ENCODE measurements at regions not wholly inside any gene's neighbourhood (a gene's known extent, or its start where the extent isn't known, plus 50 kb on each side); places are given as distances from the start of the nearest gene placed in this dataset.

DNA sequence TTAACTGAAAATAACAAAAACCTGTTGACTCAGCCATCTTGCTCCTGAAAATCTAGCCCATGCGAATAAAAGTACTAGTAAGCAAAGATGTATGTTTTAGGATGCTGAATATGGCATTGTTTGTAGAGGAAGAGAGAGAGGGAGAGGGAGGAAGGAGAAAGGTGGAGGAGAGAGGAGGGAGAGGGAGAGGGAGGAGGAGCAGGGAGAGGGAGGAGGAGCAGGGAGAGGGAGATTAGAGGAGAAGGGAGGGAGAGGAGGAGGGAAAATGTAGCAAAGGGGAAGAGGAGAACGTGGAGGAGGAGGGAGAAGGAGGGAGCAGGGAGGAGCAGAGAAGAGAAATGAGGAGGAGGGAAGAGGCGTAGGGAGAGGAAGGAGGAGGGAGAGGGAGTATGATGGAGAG, 324.5 kb upstream of the EEF2KMT start:
- DNase-seq (no peak), ATAC-seq (no peak)
- Mint-ChIP-seq H3K9me3 (no peaks in the 10 kb centered on the region), H3K27me3 (ENCODE audit: low read depth) (peaks cover 4% of the 10 kb centered on the region), H3K4me3 (no peak overlapping the region), H3K4me1 (ENCODE audit: low read depth) (no peaks in the 10 kb centered on the region), H3K36me3 (ENCODE audit: insufficient read depth) (no peaks in the 10 kb centered on the region)

DNA sequence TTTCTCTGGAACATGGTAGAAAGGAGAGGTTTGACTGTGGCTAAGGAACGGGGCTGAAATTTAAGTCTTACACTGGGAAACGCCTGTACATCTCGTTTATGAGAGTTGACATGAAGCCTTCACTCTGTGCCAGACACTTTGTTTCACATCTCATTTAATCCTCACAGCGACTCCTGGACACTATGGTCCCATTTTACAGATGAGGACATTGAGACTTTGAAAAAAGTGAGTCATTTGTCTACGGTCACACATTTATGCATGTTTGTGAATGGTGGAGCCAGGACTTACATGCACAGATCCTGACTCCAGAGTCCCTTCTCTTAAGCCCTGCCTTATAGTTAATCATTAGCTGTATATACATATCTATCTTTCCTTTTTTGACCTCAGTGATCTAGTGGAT, 318.4 kb upstream of the EEF2KMT start:
- Mint-ChIP-seq H3K4me1 (ENCODE audit: low read depth) (no peaks in the 10 kb centered on the region), H3K4me3 (no peak overlapping the region), H3K27me3 (ENCODE audit: low read depth) (peaks cover 13% of the 10 kb centered on the region), H3K36me3 (ENCODE audit: insufficient read depth) (no peaks in the 10 kb centered on the region), H3K9me3 (peaks cover 2% of the 10 kb centered on the region)
- no peak for ATAC-seq
- no peak for DNase-seq

- Mint-ChIP-seq H3K4me3 (no peak overlapping the region), H3K27me3 (ENCODE audit: low read depth) (peaks cover 13% of the 10 kb centered on the region), H3K9me3 (peaks cover 6% of the 10 kb centered on the region), H3K4me1 (ENCODE audit: low read depth) (no peaks in the 10 kb centered on the region), H3K36me3 (ENCODE audit: insufficient read depth) (no peaks in the 10 kb centered on the region)
- DNase-seq: no peak
- ATAC-seq: no peak
Measured at GRCh38 chr16:5415123-5415522, 317.5 kb upstream of the EEF2KMT start.

DNA sequence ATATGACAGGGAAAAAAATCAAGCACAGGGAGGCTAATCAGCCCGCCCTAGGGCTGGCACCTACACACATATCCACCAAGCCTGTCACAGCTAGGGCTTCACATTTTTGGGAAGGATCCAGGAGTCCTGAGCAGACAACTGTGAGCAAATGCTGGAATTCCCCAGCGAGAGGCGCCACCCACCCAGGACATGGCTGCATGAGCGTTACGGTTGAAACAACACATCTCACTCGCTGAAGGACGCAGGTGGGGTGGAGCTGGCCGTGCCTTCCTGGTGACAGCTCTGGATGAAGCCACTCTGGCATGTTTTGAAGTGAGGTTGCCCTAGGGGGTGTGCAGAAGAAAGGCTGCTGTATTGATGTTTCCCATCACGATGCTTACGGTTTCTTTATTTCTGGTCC, 315.1 kb upstream of the EEF2KMT start:
- ATAC-seq (no peak), DNase-seq (no peak)
- peaks cover 6% of the 10 kb centered on the region for H3K9me3 Mint-ChIP-seq
- peaks cover 9% of the 10 kb centered on the region for H3K27me3 Mint-ChIP-seq (ENCODE audit: low read depth)
- no peaks in the 10 kb centered on the region for H3K36me3 Mint-ChIP-seq (ENCODE audit: insufficient read depth)
- no peaks in the 10 kb centered on the region for H3K4me1 Mint-ChIP-seq (ENCODE audit: low read depth)
- H3K4me3 Mint-ChIP-seq: no peak overlapping the region

DNA sequence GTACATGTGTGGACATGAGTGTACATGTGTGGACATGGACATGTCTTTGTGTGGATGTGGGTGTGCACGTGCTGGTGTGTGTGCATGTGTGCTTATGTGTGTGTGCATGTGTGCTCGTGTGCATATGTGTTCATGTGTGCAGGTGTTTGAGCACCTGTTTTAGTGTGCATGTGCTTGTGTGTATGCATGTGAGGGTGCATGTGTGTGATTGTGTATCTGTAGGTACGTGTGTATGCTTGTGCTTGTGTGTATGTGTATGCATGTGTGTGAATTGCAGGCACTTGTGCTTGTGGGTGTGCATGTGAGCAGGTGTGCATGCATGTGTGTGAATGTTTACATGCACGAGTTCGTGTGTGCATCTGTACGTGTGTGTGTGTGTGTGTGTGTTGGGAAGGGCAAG, 300.6 kb upstream of the EEF2KMT start:
- DNase-seq: no peak
- Mint-ChIP-seq H3K36me3 (ENCODE audit: insufficient read depth) (no peaks in the 10 kb centered on the region), H3K27me3 (ENCODE audit: low read depth) (peaks cover 4% of the 10 kb centered on the region), H3K9me3 (no peaks in the 10 kb centered on the region), H3K4me3 (no peak overlapping the region), H3K4me1 (ENCODE audit: low read depth) (no peaks in the 10 kb centered on the region)
- ATAC-seq: no peak

DNA sequence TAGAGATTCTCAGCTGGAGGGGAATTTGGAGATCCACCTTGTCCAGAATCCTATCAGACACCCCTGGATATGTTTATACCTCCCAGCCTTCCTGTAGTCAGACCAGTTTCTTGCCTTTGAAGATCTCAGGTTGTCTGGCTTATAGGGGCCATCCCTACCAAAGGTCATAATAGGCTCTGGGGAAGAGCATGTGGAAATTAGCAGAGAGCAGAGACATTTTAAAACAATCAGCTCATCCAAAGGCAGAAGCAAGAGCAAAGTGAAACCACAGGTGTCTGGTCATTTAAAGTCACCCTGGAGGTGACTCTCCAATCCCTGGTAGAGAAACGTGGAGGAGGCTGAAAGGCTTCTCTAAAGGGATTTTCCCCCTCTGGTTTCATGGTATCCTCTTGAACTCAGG, 299.3 kb upstream of the EEF2KMT start:
- DNase-seq: no peak
- Mint-ChIP-seq H3K4me1 (ENCODE audit: low read depth) (no peaks in the 10 kb centered on the region), H3K27me3 (ENCODE audit: low read depth) (no peaks in the 10 kb centered on the region), H3K36me3 (ENCODE audit: insufficient read depth) (no peaks in the 10 kb centered on the region), H3K4me3 (no peak overlapping the region), H3K9me3 (no peaks in the 10 kb centered on the region)
- no peak for ATAC-seq

GRCh38 chr16:5393070-5393469, 295.5 kb upstream of the EEF2KMT start:
- H3K4me3 Mint-ChIP-seq: no peak overlapping the region
- H3K36me3 Mint-ChIP-seq (ENCODE audit: insufficient read depth): no peaks in the 10 kb centered on the region
- H3K9me3 Mint-ChIP-seq: no peaks in the 10 kb centered on the region
- ATAC-seq: no peak
- no peaks in the 10 kb centered on the region for H3K4me1 Mint-ChIP-seq (ENCODE audit: low read depth)
- DNase-seq: no peak
- H3K27me3 Mint-ChIP-seq (ENCODE audit: low read depth): peaks cover 2% of the 10 kb centered on the region

GRCh38 chr16:5386989-5387388, 289.4 kb upstream of the EEF2KMT start:
- peaks cover 11% of the 10 kb centered on the region for H3K27me3 Mint-ChIP-seq (ENCODE audit: low read depth)
- H3K4me3 Mint-ChIP-seq: no peak overlapping the region
- no peak for DNase-seq
- H3K36me3 Mint-ChIP-seq (ENCODE audit: insufficient read depth): no peaks in the 10 kb centered on the region
- no peak for ATAC-seq
- H3K9me3 Mint-ChIP-seq: peaks cover 11% of the 10 kb centered on the region
- no peaks in the 10 kb centered on the region for H3K4me1 Mint-ChIP-seq (ENCODE audit: low read depth)

GRCh38 chr16:5385811-5386210, 288.2 kb upstream of the EEF2KMT start:
- no peak overlapping the region for H3K4me3 Mint-ChIP-seq
- H3K36me3 Mint-ChIP-seq (ENCODE audit: insufficient read depth): no peaks in the 10 kb centered on the region
- no peaks in the 10 kb centered on the region for H3K4me1 Mint-ChIP-seq (ENCODE audit: low read depth)
- DNase-seq (no peak), ATAC-seq (no peak)
- peaks cover 11% of the 10 kb centered on the region for H3K9me3 Mint-ChIP-seq
- H3K27me3 Mint-ChIP-seq (ENCODE audit: low read depth): peaks cover 8% of the 10 kb centered on the region

DNA sequence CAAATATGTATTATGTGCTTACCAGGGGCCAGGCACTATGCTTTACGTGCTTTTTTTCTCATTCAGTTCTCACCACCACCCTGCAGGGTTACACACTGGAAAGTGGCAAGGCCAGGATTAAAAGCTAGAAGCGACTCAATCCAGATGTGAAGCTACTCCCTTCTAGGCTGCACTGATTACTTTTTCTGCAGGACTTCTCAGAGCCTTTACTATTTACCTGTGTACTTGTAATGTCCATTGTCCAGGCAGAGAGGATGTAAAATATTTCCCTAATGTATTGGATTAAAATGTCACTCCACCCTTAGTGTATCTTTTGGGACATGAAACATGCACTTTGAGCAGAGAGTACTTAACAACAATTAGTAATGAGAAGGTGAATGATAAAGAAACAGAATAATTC, 287.5 kb upstream of the EEF2KMT start:
- Mint-ChIP-seq H3K36me3 (ENCODE audit: insufficient read depth) (no peaks in the 10 kb centered on the region), H3K9me3 (peaks cover 11% of the 10 kb centered on the region), H3K4me3 (no peak overlapping the region), H3K27me3 (ENCODE audit: low read depth) (peaks cover 8% of the 10 kb centered on the region), H3K4me1 (ENCODE audit: low read depth) (no peaks in the 10 kb centered on the region)
- no peak for ATAC-seq
- DNase-seq: no peak

DNA sequence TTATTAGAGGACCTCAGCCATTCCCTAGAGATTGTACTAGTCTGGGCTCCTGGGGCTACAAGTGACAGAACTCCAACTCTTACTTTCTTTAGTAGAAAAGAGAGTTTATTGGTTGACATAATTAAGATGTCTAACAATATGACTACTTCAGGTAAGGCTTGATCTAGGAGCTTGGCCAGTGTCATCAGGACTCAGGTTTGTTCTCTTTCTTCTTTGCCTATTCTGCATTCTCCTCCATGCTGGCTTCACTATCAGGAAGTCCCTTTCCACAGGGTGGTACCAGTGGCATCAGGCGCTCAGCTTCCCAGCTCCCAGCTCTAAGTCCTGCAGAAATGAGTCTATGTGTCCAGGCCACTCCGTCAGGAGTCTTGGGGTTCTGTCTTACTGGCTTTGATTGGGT, 286.1 kb upstream of the EEF2KMT start:
- no peak for DNase-seq
- no peaks in the 10 kb centered on the region for H3K36me3 Mint-ChIP-seq (ENCODE audit: insufficient read depth)
- no peak overlapping the region for H3K4me3 Mint-ChIP-seq
- peaks cover 8% of the 10 kb centered on the region for H3K27me3 Mint-ChIP-seq (ENCODE audit: low read depth)
- no peaks in the 10 kb centered on the region for H3K4me1 Mint-ChIP-seq (ENCODE audit: low read depth)
- no peak for ATAC-seq
- H3K9me3 Mint-ChIP-seq: peaks cover 11% of the 10 kb centered on the region

- H3K27me3 Mint-ChIP-seq (ENCODE audit: low read depth): peaks cover 6% of the 10 kb centered on the region
- ATAC-seq (no peak), DNase-seq (no peak)
- no peak overlapping the region for H3K4me3 Mint-ChIP-seq
- peaks cover 7% of the 10 kb centered on the region for H3K9me3 Mint-ChIP-seq
- no peaks in the 10 kb centered on the region for H3K36me3 Mint-ChIP-seq (ENCODE audit: insufficient read depth)
- no peaks in the 10 kb centered on the region for H3K4me1 Mint-ChIP-seq (ENCODE audit: low read depth)
Measured at GRCh38 chr16:5382484-5382883, 284.9 kb upstream of the EEF2KMT start.

DNA sequence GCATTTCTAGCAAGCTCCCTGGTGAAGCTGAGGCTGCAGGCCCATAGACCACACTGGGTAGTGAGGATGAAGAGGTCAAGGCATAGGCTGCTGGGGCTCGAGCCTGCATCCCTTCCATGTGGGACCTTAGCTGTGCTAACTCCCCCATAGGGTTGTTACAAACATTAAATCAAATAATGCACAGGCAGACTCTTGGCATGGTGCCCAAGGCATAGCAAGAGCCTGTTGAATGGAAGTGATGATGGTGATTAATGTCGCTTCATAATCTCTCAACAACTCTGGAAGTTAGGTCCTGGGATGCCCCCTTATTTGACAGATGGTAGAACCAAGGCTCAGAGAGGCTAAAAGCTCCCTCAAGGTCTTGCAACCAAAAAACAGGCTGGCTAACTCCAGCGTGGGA, 283.9 kb upstream of the EEF2KMT start:
- peaks cover 6% of the 10 kb centered on the region for H3K27me3 Mint-ChIP-seq (ENCODE audit: low read depth)
- no peak overlapping the region for H3K4me3 Mint-ChIP-seq
- no peak for ATAC-seq
- DNase-seq: no peak
- peaks cover 7% of the 10 kb centered on the region for H3K9me3 Mint-ChIP-seq
- no peaks in the 10 kb centered on the region for H3K4me1 Mint-ChIP-seq (ENCODE audit: low read depth)
- no peaks in the 10 kb centered on the region for H3K36me3 Mint-ChIP-seq (ENCODE audit: insufficient read depth)

DNA sequence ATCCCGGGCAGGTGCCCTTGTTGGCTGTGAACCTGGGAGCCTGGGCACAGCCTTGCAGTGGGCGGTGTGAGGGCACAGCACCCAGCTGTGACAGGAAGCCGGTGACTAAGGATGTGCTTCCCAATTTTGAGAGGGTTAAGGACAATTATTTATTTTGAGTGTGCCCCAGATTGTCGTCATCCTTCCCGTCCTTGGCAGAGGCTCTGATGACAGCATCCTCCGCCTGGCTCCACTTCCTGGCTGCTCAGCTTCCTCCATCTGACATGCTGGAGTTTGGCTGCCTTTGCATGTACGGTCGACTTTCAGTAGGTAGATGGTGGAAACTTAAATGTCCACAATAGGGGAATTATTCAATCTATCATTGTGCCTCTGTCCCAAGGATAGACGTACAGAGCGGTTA, 282.4 kb upstream of the EEF2KMT start:
- peaks cover 6% of the 10 kb centered on the region for H3K27me3 Mint-ChIP-seq (ENCODE audit: low read depth)
- H3K4me3 Mint-ChIP-seq: no peak overlapping the region
- ATAC-seq: no peak
- H3K36me3 Mint-ChIP-seq (ENCODE audit: insufficient read depth): no peaks in the 10 kb centered on the region
- no peak for DNase-seq
- no peaks in the 10 kb centered on the region for H3K4me1 Mint-ChIP-seq (ENCODE audit: low read depth)
- peaks cover 7% of the 10 kb centered on the region for H3K9me3 Mint-ChIP-seq

DNA sequence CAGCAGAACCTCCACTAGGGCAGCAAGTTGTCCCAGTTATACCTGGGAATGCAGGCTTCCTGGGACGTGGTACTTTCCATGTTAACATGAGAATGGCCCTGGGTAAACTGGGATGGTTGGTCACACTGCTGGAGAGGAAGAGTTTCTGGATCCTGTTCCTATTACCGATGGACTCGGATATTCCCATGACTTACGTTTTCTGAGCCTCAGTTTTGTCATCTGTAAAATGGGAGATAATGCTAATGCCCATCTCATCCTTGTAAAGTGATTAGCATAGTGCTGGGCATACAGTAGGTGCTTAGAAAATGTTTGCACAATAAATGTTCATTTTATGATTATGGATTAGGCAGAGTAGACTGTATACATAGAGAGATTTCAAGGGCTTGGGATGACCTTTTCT, 280.9 kb upstream of the EEF2KMT start:
- no peaks in the 10 kb centered on the region for H3K36me3 Mint-ChIP-seq (ENCODE audit: insufficient read depth)
- peaks cover 13% of the 10 kb centered on the region for H3K27me3 Mint-ChIP-seq (ENCODE audit: low read depth)
- DNase-seq: no peak
- no peaks in the 10 kb centered on the region for H3K9me3 Mint-ChIP-seq
- H3K4me1 Mint-ChIP-seq (ENCODE audit: low read depth): no peaks in the 10 kb centered on the region
- no peak overlapping the region for H3K4me3 Mint-ChIP-seq
- ATAC-seq: no peak

DNA sequence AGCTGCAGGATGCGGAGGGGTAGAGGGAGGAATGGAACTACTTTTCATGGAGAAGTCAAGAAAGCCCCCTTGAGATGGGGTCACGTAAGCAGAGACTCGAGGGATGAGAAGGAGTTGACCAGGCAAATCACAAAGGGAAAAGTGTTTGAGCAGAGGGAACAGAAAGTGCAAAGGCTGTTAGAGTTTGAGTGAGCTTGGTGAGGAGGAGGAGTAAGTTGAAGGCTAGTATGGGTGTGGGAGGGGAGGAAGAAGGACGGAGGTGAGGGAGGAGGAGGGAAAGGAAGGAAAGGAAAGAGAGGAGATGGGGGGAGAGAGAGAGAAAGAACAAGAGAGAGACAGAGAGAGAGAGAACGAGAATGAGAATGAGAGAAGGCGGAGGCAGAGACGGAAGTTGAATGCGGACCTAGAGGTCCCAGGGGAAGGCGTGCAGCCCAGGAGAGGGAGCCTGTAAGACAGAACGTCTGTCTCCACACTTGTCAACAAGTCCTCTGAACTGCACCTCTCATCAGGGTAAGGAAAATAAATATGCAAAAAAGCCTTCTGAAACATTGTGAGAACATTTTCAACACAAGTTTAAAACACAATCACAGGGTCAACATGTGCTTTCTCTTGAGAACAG, 279.8 kb upstream of the EEF2KMT start:
- ATAC-seq: no peak

More for the DNA sequence above, 279.8 kb upstream of the EEF2KMT start:
- no peak for DNase-seq
- Mint-ChIP-seq H3K27me3 (ENCODE audit: low read depth) (peaks cover 20% of the 10 kb centered on the region), H3K4me1 (ENCODE audit: low read depth) (no peaks in the 10 kb centered on the region), H3K4me3 (no peak overlapping the region), H3K36me3 (ENCODE audit: insufficient read depth) (no peaks in the 10 kb centered on the region), H3K9me3 (no peaks in the 10 kb centered on the region)
